CD4-positive, alpha-beta T cell treated with Interleukin-1 beta for 1 hour (primary cell): ENCODE measurements at regions not wholly inside any gene's neighbourhood (a gene's known extent, or its start where the extent isn't known, plus 50 kb on each side); places are given as distances from the start of the nearest gene placed in this dataset.
"Not testable (repeated sequence)": the region's sequence is repeated elsewhere in the genome, so short reads cannot be mapped to it uniquely, and the experiment has no call there.

ENCODE experiments used
- DNase-seq, 2 donors: peaks; one replicate each; pipeline ENCODE4 v3.0.0-alpha.2; 2020 to 2022

- no peak for DNase-seq
Observed at GRCh38 chr14:41280745-41281144, 325.9 kb upstream of the LRFN5 start.

GRCh38 chr14:41277450-41277849, 329.2 kb upstream of the LRFN5 start:
- DNase-seq = no peak

GRCh38 chr14:41257476-41257875, 349.2 kb upstream of the LRFN5 start:
- no peak for DNase-seq

DNA sequence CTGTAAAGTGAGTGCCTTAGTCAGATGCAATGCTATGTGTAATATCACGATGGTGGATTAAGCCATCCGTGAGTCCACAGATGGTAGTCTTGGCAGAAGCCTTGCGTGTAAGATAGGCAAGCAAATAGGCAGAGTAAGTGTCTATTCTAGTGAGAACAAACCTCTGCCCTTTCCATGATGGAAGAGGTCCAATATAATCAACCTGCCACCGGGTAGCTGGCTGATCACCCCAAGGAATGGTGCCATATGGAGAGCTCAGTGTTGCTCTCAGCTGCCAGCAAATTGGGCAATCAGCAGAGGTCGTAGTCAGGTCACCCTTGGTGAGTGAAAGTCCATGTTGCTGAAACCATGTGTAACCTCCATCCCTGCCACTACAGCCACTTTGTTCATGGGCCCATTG, 371.2 kb upstream of the LRFN5 start:
- DNase-seq = no peak

DNA sequence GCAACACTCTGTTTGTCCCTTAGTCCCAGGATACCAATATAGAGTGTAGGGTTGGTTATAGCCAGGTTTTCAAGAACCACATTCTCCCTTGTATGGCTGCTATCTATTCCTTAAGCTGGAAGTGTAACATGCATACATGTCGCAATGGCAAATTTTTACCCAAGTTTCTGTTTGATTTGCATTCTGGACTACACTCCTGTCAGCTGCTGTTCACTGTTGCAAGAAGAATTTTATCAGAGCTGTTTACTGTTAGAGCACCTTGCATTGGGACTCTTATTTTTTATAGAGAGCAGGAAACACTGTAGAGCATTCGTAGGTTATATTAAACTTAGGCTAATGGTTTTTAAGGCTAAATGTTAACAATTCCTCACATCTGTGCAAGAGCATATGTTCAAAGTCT, 376.0 kb upstream of the LRFN5 start:
- DNase-seq = no peak

DNA sequence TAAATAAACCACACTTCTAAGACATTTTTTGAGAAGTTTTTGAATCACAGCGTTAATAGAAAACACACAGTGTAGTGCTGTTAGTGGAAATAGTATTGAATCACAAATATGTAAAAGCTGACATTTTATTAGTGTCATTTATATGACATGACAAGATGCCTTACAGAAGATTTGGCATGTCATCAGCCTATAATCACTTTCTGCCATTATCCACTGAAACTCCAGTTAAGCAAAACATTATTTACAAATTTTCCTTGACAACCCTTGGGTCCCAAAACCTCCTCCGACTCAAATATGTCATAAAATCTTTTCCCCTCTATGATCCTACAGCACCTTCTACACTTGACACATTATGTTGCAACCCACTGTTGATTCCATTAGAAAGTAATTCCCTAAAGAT, 376.9 kb upstream of the LRFN5 start:
- DNase-seq = no peak

GRCh38 chr14:41225433-41225832, 381.2 kb upstream of the LRFN5 start:
- no peak for DNase-seq

GRCh38 chr14:41222581-41222980, 384.1 kb upstream of the LRFN5 start:
- DNase-seq = no peak

DNA sequence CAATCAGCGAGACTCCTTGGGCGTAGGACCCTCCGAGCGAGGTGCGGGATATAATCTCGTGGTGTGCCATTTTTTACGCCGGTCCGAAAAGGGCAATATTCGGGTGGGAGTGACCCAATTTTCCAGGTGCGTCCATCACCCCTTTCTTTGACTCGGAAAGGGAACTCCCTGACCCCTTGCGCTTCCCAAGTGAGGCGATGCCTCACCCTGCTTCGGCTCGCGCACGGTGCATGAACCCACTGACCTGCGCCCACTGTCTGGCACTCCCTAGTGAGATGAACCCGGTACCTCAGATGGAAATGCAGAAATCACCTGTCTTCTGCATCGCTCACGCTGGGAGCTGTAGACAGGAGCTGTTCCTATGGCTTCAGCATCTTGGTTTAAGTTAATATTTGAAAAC, 391.7 kb upstream of the LRFN5 start:
- DNase-seq = not testable (repeated sequence)

- no peak for DNase-seq
Observed at GRCh38 chr14:41201696-41202095, 405.0 kb upstream of the LRFN5 start.

DNA sequence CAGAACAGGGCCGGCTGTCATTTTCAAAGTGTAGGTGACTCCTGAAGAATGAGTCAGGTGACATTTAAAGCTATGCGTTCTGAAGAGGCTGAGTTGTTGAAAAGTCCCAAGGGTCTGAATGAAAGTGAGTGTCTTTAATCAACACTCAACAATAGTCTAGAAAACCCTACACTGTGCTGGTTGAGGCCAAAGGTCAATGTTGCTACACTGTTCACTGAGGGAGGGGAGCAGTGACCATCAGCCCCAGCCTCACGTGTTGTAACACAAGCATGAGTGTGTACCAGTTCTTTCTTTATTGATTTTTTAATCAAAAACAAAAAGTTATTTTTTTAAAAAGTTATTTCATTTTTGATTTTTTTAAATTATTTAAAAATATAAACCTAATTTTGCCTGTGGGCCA, 418.8 kb upstream of the LRFN5 start:
- no peak for DNase-seq

GRCh38 chr14:41171045-41171444, 435.6 kb upstream of the LRFN5 start:
- DNase-seq = no peak

- no peak for DNase-seq
Observed at GRCh38 chr14:41167040-41167439, 439.6 kb upstream of the LRFN5 start.

GRCh38 chr14:41154143-41154807, 452.4 kb upstream of the LRFN5 start:
- DNase-seq = no peak

GRCh38 chr14:41146391-41146790, 460.3 kb upstream of the LRFN5 start:
- no peak for DNase-seq

GRCh38 chr14:41144370-41144769, 462.3 kb upstream of the LRFN5 start:
- no peak for DNase-seq

DNA sequence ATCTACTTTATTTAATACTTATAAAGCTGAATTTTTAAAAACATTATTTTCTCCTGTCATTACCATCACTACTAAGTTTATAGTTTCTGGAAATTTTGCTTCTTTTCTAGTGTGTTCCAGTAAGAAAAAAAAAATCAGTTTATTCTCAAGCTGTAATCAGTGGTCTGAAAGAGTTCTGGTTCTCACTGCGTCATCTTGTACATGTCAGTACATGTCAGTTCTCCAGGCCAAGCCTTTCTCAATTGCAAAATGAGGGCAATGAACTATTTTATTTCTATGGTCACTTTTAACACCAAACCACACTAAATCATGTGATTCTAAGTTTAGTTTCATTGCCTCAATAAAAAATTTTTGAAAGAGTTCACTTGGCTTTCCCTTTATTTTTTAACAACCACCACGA, 468.9 kb upstream of the LRFN5 start:
- DNase-seq = no peak

DNA sequence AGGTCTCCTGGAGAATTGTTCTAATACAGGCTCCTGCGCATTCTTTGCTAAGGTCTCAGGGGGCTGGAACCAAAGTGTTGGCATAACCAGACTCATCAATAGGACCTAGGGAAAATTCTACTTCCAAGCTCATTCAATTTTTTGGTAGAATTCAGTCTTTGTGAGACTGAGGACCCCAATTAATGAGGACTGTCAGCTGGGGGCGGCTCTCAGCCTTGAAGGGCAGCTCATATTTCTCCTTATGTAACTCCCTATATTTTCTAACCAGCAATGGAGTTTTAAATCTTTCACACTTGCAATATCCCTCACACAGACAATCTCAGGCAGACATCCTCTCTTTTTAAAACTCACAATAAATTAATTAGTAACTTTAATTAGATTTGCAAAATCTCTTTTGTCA, 476.4 kb upstream of the LRFN5 start:
- no peak for DNase-seq

- no peak for DNase-seq
Observed at GRCh38 chr14:41120402-41120801, 486.3 kb upstream of the LRFN5 start.

GRCh38 chr14:41096131-41096530, 510.5 kb upstream of the LRFN5 start:
- no peak for DNase-seq

DNA sequence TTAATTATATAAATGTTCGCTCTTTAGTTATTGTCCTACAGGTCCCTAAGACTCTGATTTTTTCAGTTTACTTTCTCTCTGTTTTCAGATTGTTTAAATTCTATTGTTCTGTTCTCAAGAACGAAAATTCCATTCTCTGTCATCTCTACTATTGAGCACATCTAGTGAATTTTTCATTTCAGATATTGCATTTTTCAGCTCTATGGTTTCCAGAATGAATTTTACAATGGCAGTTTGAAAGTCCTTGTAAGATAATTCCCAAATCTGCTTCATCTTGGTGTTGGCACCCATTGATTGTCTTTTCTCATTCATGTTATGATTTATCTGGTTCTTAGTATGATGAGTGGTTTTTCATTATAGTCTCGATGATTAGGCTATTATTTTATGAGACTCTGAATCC, 519.6 kb upstream of the LRFN5 start:
- DNase-seq = no peak

GRCh38 chr14:41073544-41073943, 533.1 kb upstream of the LRFN5 start:
- DNase-seq = no peak

- no peak for DNase-seq
Observed at GRCh38 chr14:41072776-41073175, 533.9 kb upstream of the LRFN5 start.

- no peak for DNase-seq
Observed at GRCh38 chr14:41071351-41071750, 535.3 kb upstream of the LRFN5 start.

- no peak for DNase-seq
Observed at GRCh38 chr14:41062826-41063225, 543.9 kb upstream of the LRFN5 start.

DNA sequence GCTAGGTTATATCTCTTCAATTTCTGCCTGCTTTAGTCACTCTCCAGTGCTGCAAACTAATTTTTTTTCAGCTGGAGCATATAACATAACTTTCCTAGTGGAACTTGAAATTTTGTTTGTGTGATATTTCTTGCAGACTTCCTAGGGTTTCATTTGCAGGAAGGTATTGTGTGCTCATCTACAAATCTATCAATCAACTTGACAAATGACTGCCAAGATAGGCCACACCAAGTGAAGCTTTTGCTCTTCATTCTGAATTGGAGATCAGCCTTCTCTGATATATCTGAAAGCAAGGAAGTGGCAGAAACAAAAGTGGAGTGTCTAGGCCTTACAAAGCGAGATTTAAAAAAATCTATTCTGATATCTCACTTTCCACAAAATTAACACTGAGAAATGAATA, 551.1 kb upstream of the LRFN5 start:
- no peak for DNase-seq
